HG02852 (cell line): ENCODE measurements at regions not wholly inside any gene's neighbourhood (a gene's known extent, or its start where the extent isn't known, plus 50 kb on each side); places are given as distances from the start of the nearest gene placed in this dataset.

Source experiments
- ATAC-seq: cut with Tn5 transposase; IDR thresholded peaks from one replicate; pipeline ENCODE4 v1.9.1; 2021; ENCODE audit warnings: mild to moderate bottlenecking, moderate library complexity; ENCODE audit not compliant: unreplicated experiment

DNA sequence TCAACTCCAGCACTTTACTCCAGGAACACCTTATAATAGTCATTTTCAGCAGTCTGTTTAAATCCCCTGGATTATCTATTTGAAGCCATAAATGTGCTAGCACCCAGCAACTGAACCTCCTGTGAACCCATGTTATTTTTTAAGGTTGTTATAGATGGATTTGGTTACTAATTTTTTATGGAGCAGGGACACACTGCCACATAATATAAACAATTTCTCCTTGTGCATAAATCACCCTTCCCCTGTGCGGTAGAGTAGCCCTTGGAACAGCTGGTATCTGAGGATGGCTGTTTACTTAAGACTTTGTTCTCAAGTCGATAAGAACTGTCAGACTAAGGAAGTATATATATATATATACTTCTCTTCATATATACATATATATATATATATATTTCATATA, 367.4 kb downstream of the EPHA4 start:
- ATAC-seq = no peak

DNA sequence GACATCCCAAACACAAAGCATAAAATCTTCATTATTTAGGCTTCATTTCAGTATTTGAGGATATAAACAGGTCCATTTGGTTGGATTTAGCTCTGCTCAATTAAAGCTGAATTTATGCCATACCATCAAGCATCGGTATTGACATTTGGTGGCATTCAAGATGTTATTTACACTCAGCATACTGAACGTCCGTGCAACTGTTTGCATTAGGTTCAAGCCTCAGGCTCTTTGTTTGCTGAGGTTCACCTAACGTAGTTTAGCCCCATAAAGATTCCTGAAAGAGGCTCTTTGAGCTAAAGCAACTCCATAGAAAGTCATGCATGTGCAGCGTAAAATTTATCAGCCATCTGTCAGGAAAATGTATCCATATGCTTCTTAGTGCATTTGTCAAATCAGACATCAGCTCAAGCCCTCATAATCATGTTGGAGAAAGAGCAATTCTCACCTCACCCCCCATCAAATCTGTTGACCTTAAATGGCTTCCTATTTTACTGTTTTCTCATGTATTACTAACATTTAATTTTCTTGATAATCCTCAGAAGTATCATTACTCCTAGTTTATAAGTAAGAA, 366.9 kb downstream of the EPHA4 start:
- ATAC-seq = no peak

GRCh38 chr2:221210686-221211085, 361.4 kb downstream of the EPHA4 start:
- ATAC-seq = no peak

GRCh38 chr2:221211653-221212052, 360.5 kb downstream of the EPHA4 start:
- ATAC-seq = no peak

DNA sequence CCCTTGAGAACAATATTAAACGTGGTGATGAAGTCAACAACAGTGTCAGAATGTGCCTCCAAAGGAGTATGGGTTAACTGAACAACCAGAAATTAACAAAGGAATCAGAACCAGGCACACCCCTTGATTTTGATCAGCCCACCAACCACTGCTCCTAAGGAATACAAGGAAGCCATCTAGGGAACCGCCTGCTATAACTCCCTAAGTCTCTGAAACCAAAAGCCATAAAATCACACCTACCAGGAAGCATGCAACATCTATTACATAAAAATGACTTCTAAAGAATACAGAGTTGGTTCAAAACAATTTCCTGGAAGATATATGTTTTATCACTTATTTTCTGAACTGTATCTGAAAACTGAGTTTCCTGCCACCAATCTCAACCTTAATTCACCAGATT, 360.0 kb downstream of the EPHA4 start:
- ATAC-seq = no peak

DNA sequence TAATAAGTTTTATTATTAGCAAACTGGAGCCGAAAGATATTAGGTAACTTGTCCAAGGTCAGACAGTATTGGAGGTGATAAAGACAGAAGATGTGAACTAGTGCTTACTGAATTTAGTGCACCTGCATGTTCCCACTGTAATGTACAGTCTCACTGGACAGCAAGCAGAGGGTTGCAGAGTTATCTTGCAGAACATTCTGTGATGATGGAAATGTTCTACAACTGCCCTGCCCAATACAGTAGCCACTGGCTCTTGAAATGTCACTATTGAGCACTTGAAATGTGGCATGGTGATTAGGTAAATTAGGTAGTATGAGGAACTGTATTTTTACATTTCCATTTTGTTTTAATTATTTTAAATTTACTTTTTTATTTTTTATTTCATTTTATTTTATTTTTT, 356.6 kb downstream of the EPHA4 start:
- no peak for ATAC-seq

GRCh38 chr2:221216636-221217035, 355.5 kb downstream of the EPHA4 start:
- no peak for ATAC-seq

DNA sequence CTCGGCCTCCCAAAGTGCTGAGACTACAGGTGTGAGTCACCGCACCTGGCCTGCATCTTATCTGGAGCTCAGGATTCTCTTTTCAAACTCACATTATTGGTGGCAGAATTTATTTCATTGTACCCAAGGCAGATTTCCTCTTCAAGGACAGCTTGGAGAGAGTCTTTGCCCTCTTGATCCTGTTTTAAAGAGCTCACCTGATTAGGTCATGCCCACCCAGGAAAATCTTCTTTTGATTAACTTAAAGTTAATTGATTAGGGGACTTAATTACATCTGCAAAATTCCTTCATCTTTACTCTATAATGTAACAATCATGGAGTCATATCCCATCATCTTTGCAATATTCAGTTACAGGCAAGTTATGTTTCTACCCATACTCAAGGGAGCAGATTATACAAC, 346.4 kb downstream of the EPHA4 start:
- no peak for ATAC-seq

GRCh38 chr2:221228214-221228769, 343.8 kb downstream of the EPHA4 start:
- ATAC-seq = no peak

GRCh38 chr2:221229099-221229498, 343.0 kb downstream of the EPHA4 start:
- ATAC-seq = no peak

GRCh38 chr2:221231511-221231910, 340.6 kb downstream of the EPHA4 start:
- ATAC-seq = no peak

- no peak for ATAC-seq
Measured at GRCh38 chr2:221235941-221236340, 336.2 kb downstream of the EPHA4 start.

- ATAC-seq = no peak
Measured at GRCh38 chr2:221241072-221241471, 331.0 kb downstream of the EPHA4 start.

DNA sequence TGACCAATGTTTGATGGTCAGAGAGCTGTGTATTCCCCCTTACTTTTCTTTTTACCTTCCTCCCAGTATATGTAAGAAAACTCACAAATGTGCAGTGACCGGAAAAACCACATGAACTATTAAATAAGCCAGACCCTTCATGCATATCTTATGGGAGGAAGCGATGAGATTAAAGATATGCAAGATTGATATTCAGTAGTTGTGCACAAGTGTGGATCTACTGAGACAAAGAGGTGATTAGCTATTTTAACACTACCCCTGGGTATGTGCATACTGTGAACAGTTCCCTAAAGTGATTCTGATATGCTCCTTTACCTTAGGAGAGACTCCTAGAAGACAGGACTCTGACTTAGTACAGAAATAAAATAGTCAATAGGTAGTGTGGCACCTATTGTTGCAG, 328.3 kb downstream of the EPHA4 start:
- ATAC-seq = no peak

DNA sequence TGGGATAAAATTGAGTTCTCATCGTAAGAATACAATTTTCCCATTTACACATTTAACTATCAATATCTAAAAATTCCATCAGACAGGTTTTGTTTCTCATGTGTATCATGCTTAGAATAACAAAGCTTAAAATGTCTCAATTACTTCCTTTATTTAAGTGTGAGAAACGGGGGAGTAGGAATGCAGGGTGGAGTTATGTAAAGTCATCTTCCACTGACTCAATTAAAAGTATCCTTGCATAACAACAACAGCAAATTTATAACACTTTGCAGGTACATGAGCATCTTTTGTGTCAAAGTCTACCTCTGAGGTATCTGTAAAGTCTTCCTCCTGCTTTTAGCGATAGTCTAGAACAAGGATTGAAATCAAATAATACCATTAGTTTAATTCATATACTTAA, 327.1 kb downstream of the EPHA4 start:
- no peak for ATAC-seq

DNA sequence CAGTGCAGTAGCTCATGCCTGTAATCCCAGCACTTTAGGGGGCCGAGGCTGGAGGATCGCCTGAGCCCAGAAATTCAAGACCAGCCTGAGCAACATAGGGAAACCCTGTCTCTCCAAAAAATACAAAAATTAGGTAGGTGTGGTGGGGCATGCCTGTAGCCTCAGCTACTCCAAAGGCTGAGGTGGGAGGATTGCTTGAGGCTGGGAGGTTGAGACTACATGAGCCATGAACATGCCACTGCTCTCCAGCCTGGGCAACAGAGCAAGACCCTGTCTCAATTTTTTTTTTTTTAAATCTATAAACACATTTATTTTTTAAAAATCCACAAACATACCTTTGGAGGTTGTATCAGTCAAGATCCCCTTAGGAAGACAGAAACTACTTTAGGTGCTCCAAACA, 326.3 kb downstream of the EPHA4 start:
- ATAC-seq = no peak

- ATAC-seq = no peak
Measured at GRCh38 chr2:221254299-221254698, 317.8 kb downstream of the EPHA4 start.

DNA sequence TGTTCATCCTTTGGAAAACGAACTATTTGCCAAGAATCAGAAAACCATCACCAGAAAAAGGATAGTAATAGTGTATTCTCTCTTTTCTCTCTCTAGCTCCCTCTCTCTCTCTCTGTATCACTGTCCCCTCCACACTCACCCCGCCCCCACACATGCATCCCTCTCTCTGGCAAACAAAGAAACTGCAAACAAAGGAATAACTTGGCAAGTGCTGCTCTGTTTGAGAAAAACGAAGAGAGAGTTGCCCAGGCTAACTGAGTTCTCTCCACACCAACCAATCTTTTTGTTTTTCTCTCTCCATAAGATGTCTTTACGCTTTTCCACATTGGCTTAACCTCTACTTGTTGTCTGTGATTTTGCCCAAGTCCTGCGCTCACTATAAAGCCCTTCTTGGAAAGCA, 316.2 kb downstream of the EPHA4 start:
- ATAC-seq = no peak

DNA sequence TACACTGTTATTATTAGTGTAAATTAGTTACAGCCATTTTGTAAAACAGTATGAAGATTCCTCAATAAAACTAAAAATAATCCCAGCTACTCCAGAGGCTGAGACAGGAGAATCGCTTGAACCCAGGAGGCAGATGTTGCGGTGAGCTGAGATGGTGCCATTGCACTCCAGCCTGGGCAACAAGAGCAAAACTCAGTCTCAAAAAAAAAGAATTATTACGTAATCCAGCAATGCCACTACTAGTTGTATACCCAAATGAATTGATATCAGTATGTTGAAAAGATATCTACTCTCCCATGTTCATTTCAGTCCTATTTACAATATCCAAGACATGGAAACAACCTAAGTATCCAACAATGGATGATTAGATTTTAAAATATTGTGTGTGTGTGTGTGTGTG, 313.6 kb downstream of the EPHA4 start:
- ATAC-seq = no peak

GRCh38 chr2:221262651-221263050, 309.5 kb downstream of the EPHA4 start:
- ATAC-seq = no peak

- ATAC-seq = no peak
Measured at GRCh38 chr2:221263573-221263972, 308.5 kb downstream of the EPHA4 start.

DNA sequence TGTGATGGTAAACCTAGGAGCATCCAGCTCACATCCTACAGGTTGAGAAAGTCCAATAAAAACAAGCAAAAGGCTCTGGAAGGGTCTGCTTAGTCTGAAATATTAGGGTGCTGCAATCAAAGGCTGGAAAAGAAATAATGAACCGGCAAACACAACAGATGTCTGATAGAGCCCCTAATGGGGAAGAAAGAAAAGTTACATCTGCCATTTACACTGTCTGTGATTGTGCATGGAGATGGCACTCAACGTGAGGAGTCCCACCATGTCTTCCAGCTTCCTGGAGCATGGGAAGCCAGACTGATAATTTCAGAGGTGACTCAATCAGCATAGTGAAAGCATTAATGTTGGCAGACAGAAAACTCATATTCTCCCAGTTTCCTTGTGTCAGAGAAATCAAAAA, 307.8 kb downstream of the EPHA4 start:
- ATAC-seq = no peak

- no peak for ATAC-seq
Measured at GRCh38 chr2:221267773-221268425, 304.2 kb downstream of the EPHA4 start.
